ENCODE measurements at regions not wholly inside any gene's neighbourhood (a gene's known extent, or its start where the extent isn't known, plus 50 kb on each side); places are given as distances from the start of the nearest gene placed in this dataset.

- no peak overlapping the region for H3K4me3 ChIP-seq (ENCODE audit: control insufficient read depth in 1 of 7, extremely low read depth in 1 of 7, insufficient read depth in 4 of 7, low read depth in 2 of 7, low read length in 6 of 7)
- WGBS (ENCODE audit: insufficient coverage): no CpG with 5 or more reads among the region's 3 CpGs
- no peaks in the 10 kb centered on the region for H3K36me3 ChIP-seq (ENCODE audit: control insufficient read depth in 4 of 4, insufficient read depth in 4 of 4, low read length in 3 of 4)
- ChIA-PET CTCF (no interaction called here), POLR2A (no interaction called here)
- no peaks in the 10 kb centered on the region for H3K4me1 ChIP-seq (ENCODE audit: control extremely low read depth in 1 of 4, control insufficient read depth in 4 of 4, insufficient read depth in 4 of 4, low read length in 3 of 4)
- no peaks in the 10 kb centered on the region for H3K9me3 ChIP-seq (ENCODE audit: control extremely low read depth in 1 of 5, control insufficient read depth in 4 of 5, insufficient read depth in 2 of 5, low read depth in 1 of 5, low read length in 4 of 5)
- no peak overlapping the region for H3K27ac ChIP-seq (ENCODE audit: insufficient read depth in 1 of 2, low read depth in 1 of 2, low read length in 2 of 2, poor library complexity in 1 of 2, severe bottlenecking in 2 of 2)
- DNase-seq: no peak
- H3K27me3 ChIP-seq (replicated peaks in 2 of 5; ENCODE audit: control insufficient read depth in 4 of 5, insufficient read depth in 5 of 5, low read length in 4 of 5): peaks cover 0 to 5% (median 0%) of the 10 kb centered on the region in 5 experiments
Measured at GRCh38 chrX:110472265-110472664, 113.6 kb downstream of the RTL9 start.

DNA sequence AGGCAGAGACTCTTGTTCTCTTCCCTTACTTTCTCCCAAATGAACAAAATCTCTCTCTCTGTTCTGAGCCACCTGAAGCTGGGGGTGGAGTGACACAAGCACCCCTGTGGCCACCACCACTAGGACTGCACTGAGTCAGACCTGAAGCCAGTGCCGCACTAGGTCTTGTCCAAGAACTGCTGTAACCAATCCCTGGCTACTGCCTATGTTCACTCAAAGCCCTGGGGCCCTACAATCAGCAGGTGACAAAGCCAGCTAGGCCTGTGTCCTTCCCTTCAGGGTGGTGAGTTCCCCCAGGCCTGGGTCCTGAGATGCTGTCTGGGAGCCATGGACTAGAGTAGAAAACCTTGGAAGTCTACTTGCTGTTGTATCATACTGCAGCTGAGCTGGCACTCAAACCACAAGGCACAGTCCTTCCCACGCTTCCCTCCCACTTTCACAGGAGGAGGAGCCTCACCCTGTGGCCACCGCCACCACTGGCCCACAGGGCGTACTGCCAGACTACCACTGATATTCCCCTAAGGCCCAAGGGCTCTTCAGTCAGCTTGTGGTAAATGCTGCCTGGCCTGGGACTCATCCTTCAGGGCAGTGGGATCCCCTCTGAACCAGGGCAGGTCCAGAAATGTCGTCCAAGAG lies 119.1 kb downstream of the RTL9 start:
- POLR2A ChIA-PET: no interaction called here
- peaks cover 0 to 5% (median 0%) of the 10 kb centered on the region in 5 experiments for H3K27me3 ChIP-seq (replicated peaks in 2 of 5; ENCODE audit: control insufficient read depth in 4 of 5, insufficient read depth in 5 of 5, low read length in 4 of 5)
- H3K9me3 ChIP-seq (ENCODE audit: control extremely low read depth in 1 of 5, control insufficient read depth in 4 of 5, insufficient read depth in 2 of 5, low read depth in 1 of 5, low read length in 4 of 5): no peaks in the 10 kb centered on the region
- no peak overlapping the region for H3K4me3 ChIP-seq (ENCODE audit: control insufficient read depth in 1 of 7, extremely low read depth in 1 of 7, insufficient read depth in 4 of 7, low read depth in 2 of 7, low read length in 6 of 7)
- H3K36me3 ChIP-seq (ENCODE audit: control insufficient read depth in 4 of 4, insufficient read depth in 4 of 4, low read length in 3 of 4): no peaks in the 10 kb centered on the region
- no peak for DNase-seq
- 77% methylated on average over 4 of the region's 5 CpGs for WGBS (ENCODE audit: insufficient coverage)
- CTCF ChIA-PET: no interaction called here
- H3K27ac ChIP-seq (ENCODE audit: insufficient read depth in 1 of 2, low read depth in 1 of 2, low read length in 2 of 2, poor library complexity in 1 of 2, severe bottlenecking in 2 of 2): no peak overlapping the region
- no peaks in the 10 kb centered on the region for H3K4me1 ChIP-seq (ENCODE audit: control extremely low read depth in 1 of 4, control insufficient read depth in 4 of 4, insufficient read depth in 4 of 4, low read length in 3 of 4)

GRCh38 chrX:110491846-110492620 lies 133.4 kb downstream of the RTL9 start:
- no peak overlapping the region for H3K27ac ChIP-seq (ENCODE audit: insufficient read depth in 1 of 2, low read depth in 1 of 2, low read length in 2 of 2, poor library complexity in 1 of 2, severe bottlenecking in 2 of 2)
- ChIA-PET POLR2A (no interaction called here), CTCF (no interaction called here)
- H3K36me3 ChIP-seq (ENCODE audit: control insufficient read depth in 4 of 4, insufficient read depth in 4 of 4, low read length in 3 of 4): no peaks in the 10 kb centered on the region
- H3K4me1 ChIP-seq (ENCODE audit: control extremely low read depth in 1 of 4, control insufficient read depth in 4 of 4, insufficient read depth in 4 of 4, low read length in 3 of 4): no peaks in the 10 kb centered on the region
- no peaks in the 10 kb centered on the region for H3K9me3 ChIP-seq (ENCODE audit: control extremely low read depth in 1 of 5, control insufficient read depth in 4 of 5, insufficient read depth in 2 of 5, low read depth in 1 of 5, low read length in 4 of 5)
- H3K27me3 ChIP-seq (replicated peaks in 2 of 5; ENCODE audit: control insufficient read depth in 4 of 5, insufficient read depth in 5 of 5, low read length in 4 of 5): peaks cover 0 to 1% (median 0%) of the 10 kb centered on the region in 5 experiments
- WGBS (ENCODE audit: insufficient coverage): 77% methylated on average over 3 of the region's 8 CpGs
- peak in 1 of 3 donors; percentile 38 for DNase-seq
- no peak overlapping the region for H3K4me3 ChIP-seq (ENCODE audit: control insufficient read depth in 1 of 7, extremely low read depth in 1 of 7, insufficient read depth in 4 of 7, low read depth in 2 of 7, low read length in 6 of 7)

GRCh38 chrX:110504947-110505346 lies 146.3 kb downstream of the RTL9 start:
- ChIA-PET CTCF (no interaction called here), POLR2A (no interaction called here)
- Histone ChIP-seq H3K27me3 (replicated peaks in 2 of 5; ENCODE audit: control insufficient read depth in 4 of 5, insufficient read depth in 5 of 5, low read length in 4 of 5) (no peaks in the 10 kb centered on the region), H3K4me1 (ENCODE audit: control extremely low read depth in 1 of 4, control insufficient read depth in 4 of 4, insufficient read depth in 4 of 4, low read length in 3 of 4) (no peaks in the 10 kb centered on the region), H3K4me3 (ENCODE audit: control insufficient read depth in 1 of 7, extremely low read depth in 1 of 7, insufficient read depth in 4 of 7, low read depth in 2 of 7, low read length in 6 of 7) (no peak overlapping the region), H3K36me3 (ENCODE audit: control insufficient read depth in 4 of 4, insufficient read depth in 4 of 4, low read length in 3 of 4) (no peaks in the 10 kb centered on the region), H3K9me3 (ENCODE audit: control extremely low read depth in 1 of 5, control insufficient read depth in 4 of 5, insufficient read depth in 2 of 5, low read depth in 1 of 5, low read length in 4 of 5) (no peaks in the 10 kb centered on the region), H3K27ac (ENCODE audit: insufficient read depth in 1 of 2, low read depth in 1 of 2, low read length in 2 of 2, poor library complexity in 1 of 2, severe bottlenecking in 2 of 2) (no peak overlapping the region)
- WGBS (ENCODE audit: insufficient coverage): 86% methylated on average over 5 of the region's 6 CpGs
- DNase-seq: no peak

DNA sequence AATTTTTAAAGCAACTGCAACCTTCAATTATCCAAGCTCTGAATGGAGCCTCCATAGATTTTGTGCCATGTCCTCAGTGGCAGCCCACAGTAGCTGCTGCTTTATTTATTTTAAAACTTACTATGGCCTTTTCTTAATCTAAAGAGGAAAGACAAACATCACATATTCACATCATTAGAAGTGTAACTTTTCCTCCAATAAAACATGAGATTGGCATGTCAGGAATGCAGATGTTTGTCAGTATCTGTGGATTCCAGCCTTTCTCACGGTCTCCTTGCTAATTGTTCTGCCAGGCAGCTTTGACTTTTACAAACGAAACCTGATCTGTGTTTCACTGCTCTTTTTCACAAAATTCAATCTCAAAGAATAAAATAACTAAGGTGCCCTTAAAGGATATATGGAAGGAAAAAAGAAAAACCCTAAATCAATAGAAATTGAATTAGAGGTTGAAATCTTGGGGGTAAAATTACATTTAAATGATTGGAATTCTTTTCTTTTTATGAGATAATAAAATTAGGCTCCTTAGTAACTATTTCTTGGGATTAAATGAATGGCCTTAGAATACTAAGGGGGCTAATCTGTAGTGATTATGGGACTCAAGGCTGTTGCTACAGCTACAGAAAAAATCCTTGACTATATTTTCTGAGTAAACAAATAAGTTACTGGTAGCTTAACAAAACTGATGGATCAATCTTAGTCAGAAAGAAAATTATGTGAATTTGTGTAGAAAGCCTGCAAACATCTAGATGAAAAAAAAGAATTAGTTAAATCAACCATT lies 151.3 kb downstream of the RTL9 start:
- WGBS (ENCODE audit: insufficient coverage): 100% methylated on average over 1 of the region's 2 CpGs
- no peak overlapping the region for H3K27ac ChIP-seq (ENCODE audit: insufficient read depth in 1 of 2, low read depth in 1 of 2, low read length in 2 of 2, poor library complexity in 1 of 2, severe bottlenecking in 2 of 2)
- no peak overlapping the region for H3K4me3 ChIP-seq (ENCODE audit: control insufficient read depth in 1 of 7, extremely low read depth in 1 of 7, insufficient read depth in 4 of 7, low read depth in 2 of 7, low read length in 6 of 7)
- H3K9me3 ChIP-seq (ENCODE audit: control extremely low read depth in 1 of 5, control insufficient read depth in 4 of 5, insufficient read depth in 2 of 5, low read depth in 1 of 5, low read length in 4 of 5): no peaks in the 10 kb centered on the region
- POLR2A ChIA-PET: no interaction called here
- H3K27me3 ChIP-seq (replicated peaks in 2 of 5; ENCODE audit: control insufficient read depth in 4 of 5, insufficient read depth in 5 of 5, low read length in 4 of 5): peaks cover 0 to 3% (median 0%) of the 10 kb centered on the region in 5 experiments
- no peaks in the 10 kb centered on the region for H3K36me3 ChIP-seq (ENCODE audit: control insufficient read depth in 4 of 4, insufficient read depth in 4 of 4, low read length in 3 of 4)
- H3K4me1 ChIP-seq (ENCODE audit: control extremely low read depth in 1 of 4, control insufficient read depth in 4 of 4, insufficient read depth in 4 of 4, low read length in 3 of 4): no peaks in the 10 kb centered on the region
- DNase-seq: no peak
- CTCF ChIA-PET: no interaction called here

- Histone ChIP-seq H3K27me3 (replicated peaks in 2 of 5; ENCODE audit: control insufficient read depth in 4 of 5, insufficient read depth in 5 of 5, low read length in 4 of 5) (peaks cover 0 to 3% (median 0%) of the 10 kb centered on the region in 5 experiments), H3K36me3 (ENCODE audit: control insufficient read depth in 4 of 4, insufficient read depth in 4 of 4, low read length in 3 of 4) (no peaks in the 10 kb centered on the region), H3K4me1 (ENCODE audit: control extremely low read depth in 1 of 4, control insufficient read depth in 4 of 4, insufficient read depth in 4 of 4, low read length in 3 of 4) (no peaks in the 10 kb centered on the region), H3K27ac (ENCODE audit: insufficient read depth in 1 of 2, low read depth in 1 of 2, low read length in 2 of 2, poor library complexity in 1 of 2, severe bottlenecking in 2 of 2) (no peak overlapping the region), H3K4me3 (ENCODE audit: control insufficient read depth in 1 of 7, extremely low read depth in 1 of 7, insufficient read depth in 4 of 7, low read depth in 2 of 7, low read length in 6 of 7) (no peak overlapping the region), H3K9me3 (ENCODE audit: control extremely low read depth in 1 of 5, control insufficient read depth in 4 of 5, insufficient read depth in 2 of 5, low read depth in 1 of 5, low read length in 4 of 5) (no peaks in the 10 kb centered on the region)
- CTCF ChIA-PET: no interaction called here
- WGBS (ENCODE audit: insufficient coverage): 90% methylated on average over 1 of the region's 2 CpGs
- no peak for DNase-seq
- POLR2A ChIA-PET: no interaction called here
Measured at GRCh38 chrX:110511238-110511637, 152.6 kb downstream of the RTL9 start.

- CTCF ChIA-PET: no interaction called here
- no peak overlapping the region for H3K4me3 ChIP-seq (ENCODE audit: control insufficient read depth in 1 of 7, extremely low read depth in 1 of 7, insufficient read depth in 4 of 7, low read depth in 2 of 7, low read length in 6 of 7)
- POLR2A ChIA-PET: no interaction called here
- no CpG with 5 or more reads among the region's 1 CpG for WGBS (ENCODE audit: insufficient coverage)
- no peak for DNase-seq
- H3K4me1 ChIP-seq (ENCODE audit: control extremely low read depth in 1 of 4, control insufficient read depth in 4 of 4, insufficient read depth in 4 of 4, low read length in 3 of 4): no peaks in the 10 kb centered on the region
- H3K9me3 ChIP-seq (ENCODE audit: control extremely low read depth in 1 of 5, control insufficient read depth in 4 of 5, insufficient read depth in 2 of 5, low read depth in 1 of 5, low read length in 4 of 5): no peaks in the 10 kb centered on the region
- H3K27me3 ChIP-seq (replicated peaks in 2 of 5; ENCODE audit: control insufficient read depth in 4 of 5, insufficient read depth in 5 of 5, low read length in 4 of 5): peaks cover 0 to 3% (median 0%) of the 10 kb centered on the region in 5 experiments
- no peaks in the 10 kb centered on the region for H3K36me3 ChIP-seq (ENCODE audit: control insufficient read depth in 4 of 4, insufficient read depth in 4 of 4, low read length in 3 of 4)
- no peak overlapping the region for H3K27ac ChIP-seq (ENCODE audit: insufficient read depth in 1 of 2, low read depth in 1 of 2, low read length in 2 of 2, poor library complexity in 1 of 2, severe bottlenecking in 2 of 2)
Measured at GRCh38 chrX:110512341-110512740, 153.7 kb downstream of the RTL9 start.

Data from common myeloid progenitor, CD34-positive (primary cell).